ENCODE measurements at regions not wholly inside any gene's neighbourhood (a gene's known extent, or its start where the extent isn't known, plus 50 kb on each side); places are given as distances from the start of the nearest gene placed in this dataset.

- no peaks in the 10 kb centered on the region for H3K27me3 Mint-ChIP-seq
- DNase-seq: no peak
- no peak overlapping the region for H3K27ac ChIP-seq (ENCODE audit: low read depth in 1 of 2, low read length in 2 of 2)
- ChIA-PET POLR2A (no interaction called here), CTCF (no interaction called here)
- H3K9me3 ChIP-seq (ENCODE audit: control insufficient read depth in 1 of 2, insufficient read depth in 1 of 2, low read length in 2 of 2): peaks cover 0 to 12% of the 10 kb centered on the region in 2 experiments
- ATAC-seq (ENCODE audit: poor library complexity): no peak
- H3K27me3 ChIP-seq (ENCODE audit: control insufficient read depth in 1 of 2, insufficient read depth in 2 of 2, low read length in 2 of 2): no peaks in the 10 kb centered on the region
- no peaks in the 10 kb centered on the region for H3K36me3 Mint-ChIP-seq (ENCODE audit: low read depth)
- no peak for TF ChIP-seq CTCF (IDR thresholded peaks at IDR 0.05)
- no peaks in the 10 kb centered on the region for H3K4me1 ChIP-seq (ENCODE audit: insufficient read depth, low read length)
- no peak overlapping the region for H3K27ac Mint-ChIP-seq
- no peak overlapping the region for H3K4me3 Mint-ChIP-seq
- intact Hi-C loops (cut with DNase I, micrococcal nuclease): no loop called here
- H3K4me1 Mint-ChIP-seq (ENCODE audit: low read depth): no peaks in the 10 kb centered on the region
- H3K4me3 ChIP-seq (ENCODE audit: low read length): no peak overlapping the region
- H3K36me3 ChIP-seq (ENCODE audit: insufficient read depth, low read length): no peaks in the 10 kb centered on the region
- H3K9me3 Mint-ChIP-seq: peaks cover 18% of the 10 kb centered on the region
Observed at GRCh38 chr13:107078229-107078765, 510.4 kb upstream of the ARGLU1 start.

GRCh38 chr13:107076801-107077200 is 508.9 kb upstream of the ARGLU1 start:
- Histone ChIP-seq H3K9me3 (ENCODE audit: control insufficient read depth in 1 of 2, insufficient read depth in 1 of 2, low read length in 2 of 2) (peaks cover 0 to 12% of the 10 kb centered on the region in 2 experiments), H3K27ac (ENCODE audit: low read depth in 1 of 2, low read length in 2 of 2) (no peak overlapping the region), H3K36me3 (ENCODE audit: insufficient read depth, low read length) (no peaks in the 10 kb centered on the region), H3K4me1 (ENCODE audit: insufficient read depth, low read length) (no peaks in the 10 kb centered on the region), H3K4me3 (ENCODE audit: low read length) (no peak overlapping the region), H3K27me3 (ENCODE audit: control insufficient read depth in 1 of 2, insufficient read depth in 2 of 2, low read length in 2 of 2) (no peaks in the 10 kb centered on the region)
- ChIA-PET CTCF (no interaction called here), POLR2A (no interaction called here)
- H3K27ac Mint-ChIP-seq: no peak overlapping the region
- H3K4me1 Mint-ChIP-seq (ENCODE audit: low read depth): no peaks in the 10 kb centered on the region
- peaks cover 11% of the 10 kb centered on the region for H3K9me3 Mint-ChIP-seq
- H3K27me3 Mint-ChIP-seq: no peaks in the 10 kb centered on the region
- DNase-seq (no peak), ATAC-seq (ENCODE audit: poor library complexity) (no peak)
- intact Hi-C loops (cut with DNase I, micrococcal nuclease): no loop called here
- no peaks in the 10 kb centered on the region for H3K36me3 Mint-ChIP-seq (ENCODE audit: low read depth)
- no peak for TF ChIP-seq CTCF (IDR thresholded peaks at IDR 0.05)
- no peak overlapping the region for H3K4me3 Mint-ChIP-seq

DNA sequence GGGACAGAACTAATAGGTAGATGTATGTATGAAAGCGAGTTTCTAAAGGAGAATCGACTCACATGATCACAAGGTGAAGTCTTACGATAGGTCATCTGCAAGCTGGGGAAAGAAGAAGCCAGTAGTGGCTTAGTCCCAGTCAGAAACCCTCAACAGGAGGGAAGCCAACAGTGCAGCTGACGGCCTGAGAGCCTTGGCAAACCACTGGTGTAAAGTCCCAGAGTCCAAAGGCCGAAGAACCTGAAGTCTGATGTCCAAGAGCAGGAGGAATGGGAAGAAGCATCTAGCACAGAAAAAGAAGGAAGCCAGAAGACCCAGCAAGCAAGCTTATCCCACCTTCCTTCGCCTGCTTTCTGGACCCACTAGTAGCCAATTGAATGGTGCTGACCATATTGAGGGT is 507.6 kb upstream of the ARGLU1 start:
- TF ChIP-seq CTCF (IDR thresholded peaks at IDR 0.05): no peak
- Histone ChIP-seq H3K27ac (ENCODE audit: low read depth in 1 of 2, low read length in 2 of 2) (no peak overlapping the region), H3K9me3 (ENCODE audit: control insufficient read depth in 1 of 2, insufficient read depth in 1 of 2, low read length in 2 of 2) (peaks cover 0 to 11% of the 10 kb centered on the region in 2 experiments), H3K4me3 (ENCODE audit: low read length) (no peak overlapping the region), H3K27me3 (ENCODE audit: control insufficient read depth in 1 of 2, insufficient read depth in 2 of 2, low read length in 2 of 2) (no peaks in the 10 kb centered on the region), H3K4me1 (ENCODE audit: insufficient read depth, low read length) (no peaks in the 10 kb centered on the region), H3K36me3 (ENCODE audit: insufficient read depth, low read length) (no peaks in the 10 kb centered on the region)
- intact Hi-C loops (cut with DNase I, micrococcal nuclease): no loop called here
- H3K4me3 Mint-ChIP-seq: no peak overlapping the region
- ChIA-PET POLR2A (no interaction called here), CTCF (no interaction called here)
- H3K27me3 Mint-ChIP-seq: no peaks in the 10 kb centered on the region
- no peaks in the 10 kb centered on the region for H3K36me3 Mint-ChIP-seq (ENCODE audit: low read depth)
- no peaks in the 10 kb centered on the region for H3K4me1 Mint-ChIP-seq (ENCODE audit: low read depth)
- DNase-seq: no peak
- peaks cover 13% of the 10 kb centered on the region for H3K9me3 Mint-ChIP-seq
- ATAC-seq (ENCODE audit: poor library complexity): no peak
- no peak overlapping the region for H3K27ac Mint-ChIP-seq

Measured in CD4-positive, alpha-beta T cell (primary cell).